ENCODE measurements at regions not wholly inside any gene's neighbourhood (a gene's known extent, or its start where the extent isn't known, plus 50 kb on each side); places are given as distances from the start of the nearest gene placed in this dataset.

GRCh38 chr7:15929411-15929810 is 242.9 kb upstream of the MEOX2 start:
- WGBS, 5 donors, result 86 to 97% (median 89%) methylated on average over 1 of the region's 1 CpG
- Histone ChIP-seq H3K36me3 (no peaks in the 10 kb centered on the region), H3K9me3 (peaks cover 0 to 21% (median 9%) of the 10 kb centered on the region in 4 donors), H3K27ac (no peak overlapping the region), H3K27me3 (no peaks in the 10 kb centered on the region), H3K4me1 (no peaks in the 10 kb centered on the region), H3K4me3 (no peak overlapping the region)
- intact Hi-C loops (cut with DNase I; ENCODE audit: low total_unique reads), result no loop called here
- TF ChIP-seq POLR2A (IDR thresholded peaks at IDR 0.05) (no peak), EP300 (IDR thresholded peaks at IDR 0.05) (no peak), CTCF (IDR thresholded peaks at IDR 0.05) (no peak), POLR2AphosphoS5 (IDR thresholded peaks at IDR 0.05) (no peak)
- no peak for DNase-seq

- no peaks in the 10 kb centered on the region for H3K27me3 ChIP-seq
- no peak overlapping the region for H3K4me3 ChIP-seq
- H3K9me3 ChIP-seq, result peaks cover 0 to 26% (median 13%) of the 10 kb centered on the region in 4 donors
- WGBS, 5 donors, result 74 to 93% (median 80%) methylated on average over 1 of the region's 1 CpG
- intact Hi-C loops (cut with DNase I; ENCODE audit: low total_unique reads), result no loop called here
- no peak overlapping the region for H3K27ac ChIP-seq
- no peaks in the 10 kb centered on the region for H3K36me3 ChIP-seq
- H3K4me1 ChIP-seq, result no peaks in the 10 kb centered on the region
- no peak for TF ChIP-seq CTCF (IDR thresholded peaks at IDR 0.05)
- no peak for TF ChIP-seq EP300 (IDR thresholded peaks at IDR 0.05)
- no peak for TF ChIP-seq POLR2A (IDR thresholded peaks at IDR 0.05)
- TF ChIP-seq POLR2AphosphoS5 (IDR thresholded peaks at IDR 0.05), result no peak
- DNase-seq, result no peak
These were observed 239.1 kb upstream of the MEOX2 start for GRCh38 chr7:15925608-15926007.

- WGBS, 5 donors, result 81 to 100% (median 93%) methylated on average over 1 of the region's 1 CpG
- Histone ChIP-seq H3K4me1 (no peaks in the 10 kb centered on the region), H3K27me3 (no peaks in the 10 kb centered on the region), H3K9me3 (peaks cover 0 to 26% (median 13%) of the 10 kb centered on the region in 4 donors), H3K36me3 (no peaks in the 10 kb centered on the region), H3K27ac (no peak overlapping the region), H3K4me3 (no peak overlapping the region)
- intact Hi-C loops (cut with DNase I; ENCODE audit: low total_unique reads), result no loop called here
- TF ChIP-seq POLR2AphosphoS5 (IDR thresholded peaks at IDR 0.05) (no peak), CTCF (IDR thresholded peaks at IDR 0.05) (no peak), EP300 (IDR thresholded peaks at IDR 0.05) (no peak), POLR2A (IDR thresholded peaks at IDR 0.05) (no peak)
- no peak for DNase-seq
These were observed 238.4 kb upstream of the MEOX2 start for GRCh38 chr7:15924910-15925309.

- no peaks in the 10 kb centered on the region for H3K36me3 ChIP-seq
- H3K27me3 ChIP-seq, result no peaks in the 10 kb centered on the region
- H3K9me3 ChIP-seq, result peaks cover 0 to 14% (median 6%) of the 10 kb centered on the region in 4 donors
- no peak overlapping the region for H3K27ac ChIP-seq
- H3K4me3 ChIP-seq, result no peak overlapping the region
- DNase-seq, result no peak
- TF ChIP-seq EP300 (IDR thresholded peaks at IDR 0.05) (no peak), POLR2AphosphoS5 (IDR thresholded peaks at IDR 0.05) (no peak), POLR2A (IDR thresholded peaks at IDR 0.05) (no peak), CTCF (IDR thresholded peaks at IDR 0.05) (no peak)
- no peaks in the 10 kb centered on the region for H3K4me1 ChIP-seq
- intact Hi-C loops (cut with DNase I; ENCODE audit: low total_unique reads), result no loop called here
These were observed 235.5 kb upstream of the MEOX2 start for GRCh38 chr7:15922002-15922401.
